ENCODE measurements at regions not wholly inside any gene's neighbourhood (a gene's known extent, or its start where the extent isn't known, plus 50 kb on each side); places are given as distances from the start of the nearest gene placed in this dataset.

GRCh38 chr2:194559964-194560363 lies 1097.1 kb upstream of the SLC39A10 start:
- Histone ChIP-seq H2AFZ (ENCODE audit: low read length) (0 out of 2 replicates have a peak overlapping the region, but pooled peaks have one; percentile 8), H3K18ac (ENCODE audit: extremely low read depth, low read length) (no peak overlapping the region), H4K5ac (ENCODE audit: insufficient read length, low read depth, low read length) (no peak overlapping the region), H4K20me1 (replicated peaks in 1 of 2; ENCODE audit: control insufficient read depth in 1 of 2, insufficient read depth in 2 of 2, low read length in 2 of 2) (no peaks in the 10 kb centered on the region), H3K79me2 (ENCODE audit: control insufficient read depth in 1 of 2, insufficient read depth in 2 of 2, low read length in 2 of 2) (no peaks in the 10 kb centered on the region), H2BK20ac (ENCODE audit: low read length) (no peak overlapping the region), H3K79me1 (ENCODE audit: low read depth, low read length) (no peaks in the 10 kb centered on the region), H2BK12ac (ENCODE audit: low read depth, low read length) (no peak overlapping the region), H2AK5ac (ENCODE audit: low read depth, low read length) (no peak overlapping the region), H3K9me3 (ENCODE audit: insufficient read depth in 2 of 2, low read depth in 1 of 2, low read length in 1 of 2) (no peaks in the 10 kb centered on the region), H3K23ac (ENCODE audit: insufficient read length) (no peak overlapping the region), H4K8ac (ENCODE audit: extremely low read depth, insufficient read depth, low read length) (no peak overlapping the region), H3K4me1 (replicated peaks in 1 of 4; ENCODE audit: control insufficient read depth in 3 of 4, insufficient read depth in 4 of 4, low read length in 3 of 4) (no peaks in the 10 kb centered on the region), H3K14ac (ENCODE audit: insufficient read length) (no peak overlapping the region), H2BK15ac (ENCODE audit: low read length) (no peak overlapping the region), H3K27me3 (replicated peaks in 1 of 4; ENCODE audit: control insufficient read depth in 3 of 4, extremely low read depth in 1 of 4, insufficient read depth in 3 of 4, low read length in 3 of 4) (peaks cover 0 to 2% (median 0%) of the 10 kb centered on the region in 4 experiments; a peak in 1 of 7 replicates), H3K9ac (replicated peaks in 1 of 4; ENCODE audit: extremely low read depth in 1 of 4, low read depth in 3 of 4, low read length in 3 of 4) (no peak overlapping the region), H2BK5ac (ENCODE audit: low read depth, low read length) (no peak overlapping the region), H3K4ac (replicated peaks; ENCODE audit: insufficient read length, low read depth, low read length) (no peak overlapping the region), H3K23me2 (ENCODE audit: low read depth, low read length) (no peaks in the 10 kb centered on the region; the same call in 1 of the 2 replicates), H3K4me3 (ENCODE audit: extremely low read depth in 1 of 4, insufficient read depth in 2 of 4, low read depth in 3 of 4, low read length in 4 of 4) (no peak overlapping the region), H3K4me2 (ENCODE audit: insufficient read depth in 1 of 2, low read depth in 2 of 2, low read length in 2 of 2) (no peak overlapping the region), H2BK120ac (replicated peaks; ENCODE audit: low read depth, low read length) (no peak overlapping the region), H4K91ac (replicated peaks; ENCODE audit: insufficient read length, low read length) (no peak overlapping the region), H3K27ac (ENCODE audit: low read depth, low read length) (no peak overlapping the region), H3K56ac (replicated peaks; ENCODE audit: insufficient read length, low read depth, low read length) (no peak overlapping the region), H3K36me3 (ENCODE audit: control insufficient read depth in 2 of 4, insufficient read depth in 4 of 4, low read length in 3 of 4) (no peaks in the 10 kb centered on the region)
- DNase-seq (ENCODE audit: low read depth in 1 of 2, low spot score in 2 of 2) (no peak), FAIRE-seq (no peak)
- ChIA-PET POLR2A (ENCODE audit: partially characterized antibody) (no interaction called here), CTCF (ENCODE audit: partially characterized antibody) (no interaction called here)
- WGBS, 2 experiments (ENCODE audit: extremely low coverage in 1 of 2, insufficient coverage in 1 of 2, insufficient read length in 1 of 2, insufficient replicate concordance in 2 of 2, low coverage in 1 of 2, low lambda C conversion rate in 2 of 2, missing lambda C conversion rate in 1 of 2): 80% methylated on average over 3 of the region's 3 CpGs; no CpG with 5 or more reads in 1 of the 2 experiments
- TF ChIP-seq RAD21 (IDR thresholded peaks at IDR 0.05 in 1 of 2, conservative IDR thresholded peaks at IDR 0.05 in 1 of 2; ENCODE audit: low read depth in 2 of 2, low read length in 2 of 2): peak; percentile 68 to 70
- TF ChIP-seq SIX5 (IDR thresholded peaks at IDR 0.05; ENCODE audit: low read depth, low read length): no peak
- no peak for TF ChIP-seq CHD2 (IDR thresholded peaks at IDR 0.05; ENCODE audit: low read length)
- no peak for TF ChIP-seq SP2 (IDR thresholded peaks at IDR 0.05; ENCODE audit: low read length)
- TF ChIP-seq TCF12 (IDR thresholded peaks at IDR 0.05; ENCODE audit: low read depth, low read length): no peak
- TF ChIP-seq EGR1 (IDR thresholded peaks at IDR 0.05; ENCODE audit: borderline replicate concordance, low read depth, low read length): no peak
- TF ChIP-seq GTF2F1 (IDR thresholded peaks at IDR 0.05; ENCODE audit: borderline replicate concordance, low read depth, low read length): no peak
- TF ChIP-seq CTBP2 (IDR thresholded peaks at IDR 0.05; ENCODE audit: borderline replicate concordance, insufficient read depth, insufficient read length, low read length): no peak
- no peak for TF ChIP-seq SIRT6 (IDR thresholded peaks at IDR 0.05; ENCODE audit: low read length)
- peak; percentile 39 to 61 (median 58) for TF ChIP-seq CTCF (IDR thresholded peaks at IDR 0.05; ENCODE audit: control extremely low read depth in 1 of 3, insufficient read depth in 1 of 3, low read depth in 1 of 3, low read length in 3 of 3)
- TF ChIP-seq CHD1 (IDR thresholded peaks at IDR 0.05; ENCODE audit: low read depth, low read length): no peak
- TF ChIP-seq SP4 (IDR thresholded peaks at IDR 0.05; ENCODE audit: low read length): no peak
- TF ChIP-seq BACH1 (IDR thresholded peaks at IDR 0.05; ENCODE audit: low read length): no peak
